HG02973 (cell line): ENCODE measurements at regions not wholly inside any gene's neighbourhood (a gene's known extent, or its start where the extent isn't known, plus 50 kb on each side); places are given as distances from the start of the nearest gene placed in this dataset.
"Not testable (repeated sequence)": the region's sequence is repeated elsewhere in the genome, so short reads cannot be mapped to it uniquely, and the experiment has no call there.

Experiments
- ATAC-seq: cut with Tn5 transposase; IDR thresholded peaks from one replicate; pipeline ENCODE4 v1.9.1; 2021; ENCODE audit warnings: moderate library complexity; ENCODE audit not compliant: unreplicated experiment

GRCh38 chr6:135647521-135647920 lies 150.0 kb upstream of the AHI1 start:
- no peak for ATAC-seq

DNA sequence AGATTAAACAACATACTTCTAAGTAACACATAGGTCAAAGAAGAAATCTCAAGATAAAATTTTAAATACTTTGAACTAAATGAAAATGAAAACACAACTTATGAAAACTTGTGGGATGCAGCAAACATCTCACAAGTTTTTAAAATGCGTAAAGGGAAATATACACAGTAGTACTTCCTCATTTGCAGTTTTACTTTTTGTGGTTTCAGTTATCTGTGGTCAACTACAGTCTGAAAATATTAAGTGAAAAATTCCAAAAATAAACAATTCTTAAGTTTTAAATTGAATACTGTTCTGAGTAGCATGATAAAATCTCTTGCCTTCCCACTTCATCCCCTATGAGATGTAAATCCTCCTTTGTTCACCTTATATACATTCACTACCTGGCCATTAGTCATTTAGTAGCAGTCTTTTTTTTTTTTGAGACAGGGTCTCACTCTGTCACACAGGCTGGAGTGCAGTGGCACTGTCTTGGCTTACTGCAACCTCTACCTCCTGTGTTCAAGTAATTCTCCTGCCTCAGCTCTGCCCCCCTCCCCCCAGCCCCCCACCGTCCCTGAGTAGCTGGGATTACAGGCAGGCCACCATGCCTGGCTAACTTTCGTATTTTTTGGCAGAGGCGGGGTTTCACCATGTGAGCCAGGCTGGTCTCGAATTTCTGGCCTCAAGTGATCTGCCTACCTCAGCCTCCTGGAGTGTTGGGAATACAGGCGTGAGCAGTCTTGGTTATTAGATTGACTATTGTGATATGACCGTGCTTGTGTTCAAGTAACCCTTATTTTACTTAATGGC lies 154.6 kb upstream of the AHI1 start:
- ATAC-seq, result peak; percentile 98

GRCh38 chr6:135655055-135655454 lies 157.5 kb upstream of the AHI1 start:
- ATAC-seq, result no peak

DNA sequence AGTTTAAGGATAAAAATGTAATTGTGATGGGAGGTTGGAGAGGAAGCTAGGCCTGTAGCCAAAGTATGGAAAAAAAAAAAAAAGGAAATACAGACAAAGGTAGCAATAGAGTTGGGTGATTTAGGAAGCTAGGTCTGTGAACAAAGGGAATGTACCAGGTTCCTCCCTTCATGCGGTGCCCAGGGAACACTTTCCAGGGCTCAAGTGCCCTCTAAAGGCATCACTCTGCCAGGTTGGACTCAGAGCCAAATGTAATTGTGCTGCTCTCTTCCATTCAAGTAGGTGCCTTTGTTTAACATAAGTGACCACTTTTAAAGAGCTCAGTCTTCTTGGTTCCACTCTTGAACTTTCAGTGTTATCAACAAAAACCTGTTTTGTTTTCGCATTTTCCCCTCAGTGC lies 159.7 kb upstream of the AHI1 start:
- no peak for ATAC-seq

DNA sequence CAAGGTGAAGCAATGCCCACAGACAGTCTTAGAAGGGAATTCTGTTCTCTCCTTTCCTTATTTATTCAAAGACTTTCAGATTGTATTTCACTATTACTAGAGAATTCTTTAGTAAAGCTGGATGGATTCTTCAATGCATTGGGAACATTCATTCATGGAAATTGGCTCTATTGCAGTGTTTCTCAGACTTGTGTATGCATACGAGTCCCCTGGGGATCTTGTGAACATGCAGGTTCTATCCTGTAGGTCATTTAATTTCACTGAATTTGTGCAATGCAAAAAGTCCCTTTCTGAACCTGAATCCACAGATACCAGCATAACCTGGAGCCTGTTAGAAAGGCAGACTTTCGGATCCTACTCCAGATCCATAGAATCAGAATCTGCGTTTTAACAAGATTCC lies 160.9 kb upstream of the AHI1 start:
- no peak for ATAC-seq

DNA sequence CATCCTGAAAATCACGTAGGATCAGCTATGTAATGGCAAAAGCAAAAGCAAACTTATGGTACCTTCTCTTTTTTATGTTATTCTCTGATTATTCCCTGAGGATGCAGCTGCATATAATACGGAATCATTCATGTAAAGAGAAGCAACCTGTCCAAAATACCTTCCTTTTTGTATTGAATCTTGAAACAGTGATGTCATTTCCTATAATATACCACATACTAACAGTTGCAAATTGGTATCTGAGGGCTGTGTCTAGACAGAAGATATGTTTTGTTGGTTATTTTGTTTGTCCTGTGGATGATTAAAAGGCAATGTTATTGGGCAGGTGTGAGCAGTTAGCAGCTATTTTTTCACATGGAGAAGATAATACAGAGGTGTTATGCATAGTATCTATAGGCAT lies 161.4 kb upstream of the AHI1 start:
- no peak for ATAC-seq

DNA sequence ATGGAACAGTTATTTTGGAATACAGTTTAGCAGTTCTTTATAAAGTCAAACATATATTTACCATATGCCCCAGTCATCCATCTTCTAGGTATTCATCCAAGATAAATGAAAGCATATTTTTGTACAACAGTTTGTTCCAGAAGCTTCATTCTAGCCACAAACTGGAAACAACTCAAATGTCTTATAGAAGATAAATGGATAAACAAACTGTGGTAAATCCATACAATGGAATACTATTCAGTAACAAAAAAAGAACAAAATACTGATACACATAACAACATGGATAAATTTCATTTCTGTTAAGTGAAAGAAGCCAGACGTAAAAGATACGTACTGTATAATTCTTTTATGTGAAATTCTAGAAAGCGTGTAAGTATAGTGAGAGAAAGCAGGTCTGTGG lies 167.0 kb upstream of the AHI1 start:
- no peak for ATAC-seq

DNA sequence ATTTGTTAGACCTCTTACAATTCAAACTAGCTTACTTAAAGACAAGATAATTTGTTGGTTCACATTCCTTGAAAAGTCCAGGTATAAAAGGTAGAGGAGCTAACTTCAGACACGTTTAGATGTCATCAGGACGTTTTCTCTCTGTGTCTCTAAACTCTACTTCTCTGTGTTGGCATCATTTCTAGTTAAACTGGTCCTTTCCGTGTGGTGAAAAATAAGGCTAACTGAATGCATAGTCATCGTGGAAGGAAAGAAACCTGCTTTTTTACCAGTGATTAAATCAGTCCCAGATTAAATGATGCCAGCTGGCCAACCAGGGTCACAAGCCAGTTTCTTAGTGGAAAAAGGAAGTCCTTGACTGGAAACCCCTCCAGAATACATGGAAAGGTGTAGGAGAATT lies 168.4 kb upstream of the AHI1 start:
- ATAC-seq, result no peak

GRCh38 chr6:135667691-135668455 lies 170.3 kb upstream of the AHI1 start:
- ATAC-seq, result no peak

DNA sequence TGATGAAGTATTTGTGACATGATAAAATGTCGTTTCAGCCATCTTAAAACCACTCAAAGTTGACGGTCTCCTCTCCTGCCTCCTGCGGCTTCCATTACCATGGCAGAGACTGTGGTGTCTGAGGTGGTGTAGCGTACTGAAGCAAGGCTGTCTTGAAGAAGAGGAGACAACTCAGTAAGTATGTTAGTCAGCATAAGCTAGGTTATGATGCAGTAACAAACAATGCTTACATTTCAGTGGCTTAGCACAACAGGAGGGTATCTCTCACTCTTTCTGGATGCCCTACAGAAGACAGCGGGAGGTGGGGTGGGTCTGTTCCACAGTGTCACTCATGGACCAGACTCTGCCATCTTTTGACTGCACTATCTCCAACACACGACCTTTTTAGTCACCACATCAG lies 174.7 kb upstream of the AHI1 start:
- ATAC-seq, result no peak

DNA sequence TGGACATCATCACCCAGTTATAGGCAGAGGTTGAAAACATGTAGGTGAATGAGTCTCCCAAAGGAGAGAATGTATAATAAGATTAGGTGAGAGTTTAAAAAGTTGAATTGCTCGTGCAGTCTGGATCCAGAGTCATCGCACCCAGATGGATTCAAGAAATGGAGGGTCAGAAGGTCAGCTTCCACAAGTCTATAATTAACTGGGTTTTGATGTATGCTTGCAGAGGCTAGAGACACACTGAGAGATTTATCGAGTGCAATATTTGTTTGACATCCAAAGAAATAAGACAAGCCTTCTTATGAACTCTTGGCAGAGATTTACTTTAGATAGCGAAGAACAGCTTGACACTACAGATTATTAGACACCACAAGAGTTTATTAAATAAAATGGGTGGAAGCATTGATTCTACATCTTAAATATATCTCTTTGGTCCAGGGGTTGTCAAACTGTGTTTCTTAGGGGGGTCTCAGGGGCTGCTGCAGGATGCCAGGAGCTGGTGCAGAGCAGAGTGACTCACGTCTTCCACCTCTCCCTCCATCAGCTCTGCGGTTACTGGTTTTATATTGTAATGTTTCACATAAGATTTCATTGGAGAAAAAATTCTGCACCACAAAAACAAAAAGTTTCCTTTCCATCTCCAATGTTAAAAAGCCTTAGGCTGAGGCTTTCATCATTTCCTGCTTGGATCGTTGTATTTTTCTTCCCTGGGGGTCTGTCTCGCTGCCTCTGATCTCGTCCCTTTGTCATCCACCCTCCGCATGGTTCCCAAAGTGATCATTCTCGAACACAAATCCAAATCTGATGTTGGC lies 176.2 kb upstream of the AHI1 start:
- no peak for ATAC-seq

GRCh38 chr6:135675026-135675425 lies 176.5 kb upstream of the PDE7B start:
- ATAC-seq, result no peak

DNA sequence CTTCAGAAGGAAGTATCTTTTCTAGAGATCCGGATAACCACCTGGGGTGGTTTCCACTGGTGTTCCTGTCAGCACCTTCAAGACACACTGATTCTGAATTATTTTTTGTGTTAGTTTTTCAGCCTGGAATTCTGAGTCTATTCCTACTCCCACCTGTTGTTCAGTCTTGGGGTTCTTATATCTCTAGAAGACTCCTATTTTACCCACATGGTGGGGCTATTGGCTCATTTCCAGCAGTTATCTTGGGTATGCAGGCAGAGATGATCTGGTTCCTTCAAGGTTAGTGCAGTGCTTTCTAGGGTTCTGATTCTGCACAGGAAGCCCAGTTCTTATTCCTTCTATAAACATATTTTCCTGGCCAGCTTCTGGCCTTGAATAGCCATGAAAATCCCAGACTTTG lies 175.6 kb upstream of the PDE7B start:
- no peak for ATAC-seq

DNA sequence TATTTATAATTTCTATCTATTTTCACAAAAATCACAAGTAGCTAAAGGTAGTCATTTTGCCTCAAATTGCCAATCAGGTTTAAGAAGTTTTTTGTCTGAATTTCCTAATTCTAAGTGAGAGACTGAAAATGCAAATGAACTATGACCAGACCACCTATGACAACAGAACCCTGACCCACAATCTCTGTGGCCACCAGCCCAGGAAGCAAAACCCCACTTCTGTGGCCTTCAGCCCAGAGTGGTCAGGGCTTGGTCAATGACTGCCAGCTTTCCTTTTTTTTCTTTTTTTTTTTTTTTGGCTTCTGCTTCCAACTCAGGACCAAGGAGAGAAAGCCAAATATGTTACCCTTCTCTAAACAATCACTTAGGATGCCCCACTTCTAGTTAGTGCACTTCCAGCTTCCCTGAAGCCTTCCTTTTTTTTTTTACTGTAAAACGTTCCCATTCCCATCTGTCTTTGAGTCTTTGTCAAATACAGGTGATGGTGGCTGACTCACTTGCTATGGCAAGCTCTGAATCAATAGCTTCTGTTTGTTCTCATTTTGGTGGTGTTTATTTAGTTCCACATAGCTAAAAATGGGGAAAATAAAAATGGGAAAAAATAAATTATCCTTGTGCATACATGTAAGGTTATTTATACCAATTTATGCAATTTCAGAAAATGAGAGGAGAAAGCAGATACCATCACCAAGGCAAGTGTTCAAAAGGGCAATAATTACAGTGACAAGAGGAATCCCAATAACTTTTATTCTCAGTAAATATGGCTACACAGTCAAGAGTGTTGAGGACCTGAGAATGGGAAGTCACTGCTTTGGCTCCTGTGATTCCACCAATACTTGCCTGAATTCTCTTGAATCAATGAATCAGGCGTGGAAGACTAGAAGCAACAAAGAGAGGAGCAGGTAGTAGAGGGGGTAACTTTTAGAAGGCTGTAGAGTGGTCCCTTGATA lies 170.3 kb upstream of the PDE7B start:
- no peak for ATAC-seq

DNA sequence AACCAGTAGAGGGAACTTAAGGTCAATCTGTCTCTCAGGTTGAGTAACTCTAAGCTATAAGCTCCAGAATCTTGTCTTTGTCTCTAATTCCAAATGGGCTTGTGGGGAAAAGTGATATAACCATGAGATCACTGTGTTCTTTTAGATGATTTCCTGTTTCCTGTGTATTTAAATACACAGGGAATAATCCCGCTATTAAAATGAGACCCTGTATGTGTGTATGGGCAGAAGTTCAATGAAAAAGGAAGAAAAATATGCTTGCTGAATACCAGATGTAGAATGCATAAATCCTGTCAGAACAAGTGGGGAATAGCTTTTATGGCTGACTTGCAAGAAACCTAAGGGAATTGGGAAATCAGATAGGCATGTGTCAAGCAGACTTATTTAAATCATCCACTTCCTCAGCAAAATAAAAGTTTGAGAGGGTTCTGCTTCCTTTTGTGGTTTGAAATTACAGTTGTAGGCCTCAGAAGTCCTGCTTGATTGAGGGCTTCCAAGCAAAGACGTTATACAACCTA lies 164.7 kb upstream of the PDE7B start:
- ATAC-seq, result no peak

GRCh38 chr6:135688476-135688875 lies 163.0 kb upstream of the PDE7B start:
- not testable (repeated sequence) for ATAC-seq

DNA sequence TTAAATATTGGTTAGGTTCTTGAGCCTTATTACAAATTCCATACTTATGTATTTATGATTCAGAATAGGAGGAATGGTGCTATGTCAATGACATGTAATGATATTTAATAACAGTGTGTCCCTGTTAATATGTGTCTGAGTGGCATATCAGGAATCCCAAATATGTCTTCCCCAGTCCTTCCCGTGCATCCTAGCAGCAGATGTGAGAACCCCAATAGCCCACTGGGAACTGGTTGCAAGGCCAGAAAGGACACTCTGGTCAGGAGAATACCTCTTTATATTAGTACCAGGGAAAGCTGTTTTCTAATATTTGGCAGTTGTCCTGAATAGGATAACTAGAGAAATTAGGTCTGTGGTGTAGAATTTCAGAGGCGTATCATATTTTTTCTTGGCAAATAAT lies 159.1 kb upstream of the PDE7B start:
- ATAC-seq, result no peak

DNA sequence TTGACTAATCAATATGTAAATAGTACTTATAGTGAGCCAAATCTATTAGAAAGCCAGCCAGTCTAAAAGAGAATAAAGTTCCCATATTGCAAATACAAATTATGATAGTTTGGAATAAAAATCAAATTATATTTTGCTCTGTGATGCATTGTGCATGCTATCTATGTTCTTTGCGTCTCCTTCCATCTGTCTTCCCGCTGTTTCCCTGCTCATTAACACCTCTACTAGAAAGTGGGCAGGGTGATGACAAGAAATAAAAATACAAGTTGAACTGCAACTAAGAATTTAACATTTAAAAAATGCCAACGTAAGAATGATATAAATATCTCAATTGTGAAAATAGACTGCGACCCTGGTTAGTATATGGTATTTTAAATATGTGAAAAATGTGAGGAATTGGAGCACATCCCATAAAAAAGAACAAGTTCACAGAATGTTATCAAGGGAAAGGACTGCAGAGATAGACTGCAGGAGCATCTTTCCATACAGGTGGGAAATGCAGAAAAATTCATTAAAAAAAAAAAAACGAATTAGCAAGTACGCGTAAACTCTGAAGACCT lies 157.6 kb upstream of the PDE7B start:
- no peak for ATAC-seq

GRCh38 chr6:135699705-135700104 lies 151.8 kb upstream of the PDE7B start:
- no peak for ATAC-seq

DNA sequence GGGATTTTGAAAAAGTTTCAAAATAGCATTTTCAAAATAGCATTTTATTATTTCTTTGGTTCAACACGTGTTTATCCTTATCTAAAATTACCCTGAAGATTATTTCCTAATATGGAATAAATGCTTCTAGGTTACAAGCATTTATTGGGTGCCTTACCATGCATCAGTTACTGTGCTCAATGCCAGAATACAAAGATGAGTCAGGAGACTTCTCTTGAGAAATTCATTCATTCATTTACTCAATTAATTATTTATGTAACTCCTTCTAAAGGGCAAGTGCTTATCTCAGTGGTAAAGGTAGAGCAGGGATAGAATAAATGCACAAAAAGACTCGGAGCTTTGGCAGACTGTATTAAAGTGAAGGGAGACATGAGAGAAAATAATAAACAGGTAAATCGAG lies 150.1 kb upstream of the PDE7B start:
- no peak for ATAC-seq
